Pancreas (tissue), 10 donors: ENCODE measurements at regions not wholly inside any gene's neighbourhood (a gene's known extent, or its start where the extent isn't known, plus 50 kb on each side); places are given as distances from the start of the nearest gene placed in this dataset.

ENCODE experiments used
- ATAC-seq, 4 donors: fragments of 200-7000 bp; cut with Tn5 transposase; one replicate each; pipeline versions ENCODE4 v1.8.0 to v1.9.1; 2020; ENCODE audit warnings: mild to moderate bottlenecking in 4 of 4, moderate library complexity in 4 of 4
- DNase-seq, 6 donors: peaks; one replicate each; pipeline ENCODE4 v3.0.0-alpha.2; 2020
- FAIRE-seq: peaks from 2 replicates; lab custom pipeline; 2012; peaks lifted over from hg19 to GRCh38; lab: Jason Lieb, UNC
- H3K27ac ChIP-seq, 4 donors: fragments of 200-600 bp; sonication (generic); 1 replicate in 3 of 4; 2 replicates in 1 of 4; pipeline versions ENCODE4 v1.5.0 to v1.8.0; 2020
- H3K27me3 ChIP-seq, 4 donors: fragments of 200-600 bp; one replicate each; pipeline ENCODE4 v1.8.0; 2021
- H3K36me3 ChIP-seq, 3 donors: fragments of 200-600 bp; sonication (generic) in 1 of 3; one replicate each; pipeline versions ENCODE4 v1.5.0 to v1.8.0; 2020 to 2021
- H3K4me1 ChIP-seq, 3 donors: fragments of 200-600 bp; one replicate each; pipeline ENCODE4 v1.8.0; 2021
- H3K4me3 ChIP-seq, 4 donors: fragments of 200-600 bp; sonication (generic) in 2 of 4; one replicate each; pipeline versions ENCODE4 v1.5.0 to v1.8.0; 2020 to 2021
- H3K9me3 ChIP-seq, 4 donors: fragments of 200-600 bp; one replicate each; pipeline ENCODE4 v1.8.0; 2021
- CTCF ChIP-seq, 4 donors: fragments of 200-600 bp; sonication (generic) in 3 of 4; IDR thresholded peaks; one replicate each; pipeline versions ENCODE4 v1.5.0 to v1.8.0; 2021; ENCODE audit warnings: antibody characterized with exemption in 4 of 4
- WGBS, 2 donors: extraction: QIAGEN DNeasy Blood & Tissue Kit; methylation state at CpG; one replicate each; pipeline ENCODE4 v1.1.7; 2013; 5-methylcytosine and 5-hydroxymethylcytosine counted together
- intact Hi-C, 3 donors: fragments of 100-400 bp; cut with DNase I; formaldehyde crosslinking; loops; one replicate each; pipeline versions ENCODE4 v1.11.1 to v1.14.2; 2022
- donor health status: healthy with polysubstance abuse.
- donor health status: DM: no; HTN: no; CAD: no; lungs with moderate emphysema.
- donor health status: DM: no; HTN: no; CAD: no.
- donor health status: control.
- donor health status: control.
- donor health status: Bipolar disorder and iron deficiency.
- donor health status: DM: yes; HTN: yes; CAD: no.
- donor health status: DM: no; HTN: no; CAD: no.
- donor health status: DM: no; HTN: no; CAD: no.
- donor health status: DM: yes; HTN: yes; CAD: no.

GRCh38 chr14:30420515-30420914 is 138.4 kb upstream of the G2E3 start:
- no peak for TF ChIP-seq CTCF (IDR thresholded peaks at IDR 0.05)
- intact Hi-C loops, result no loop called here
- DNase-seq (no peak), ATAC-seq (no peak), FAIRE-seq (no peak)
- Histone ChIP-seq H3K4me1 (peaks cover 0 to 4% (median 0%) of the 10 kb centered on the region in 3 donors), H3K9me3 (no peaks in the 10 kb centered on the region), H3K36me3 (no peaks in the 10 kb centered on the region), H3K4me3 (no peak overlapping the region), H3K27ac (no peak overlapping the region), H3K27me3 (no peaks in the 10 kb centered on the region)
- 0 to 47% methylated on average over 1 of the region's 1 CpG for WGBS, 2 donors

GRCh38 chr14:30426463-30426862 is 132.5 kb upstream of the G2E3 start:
- WGBS, 2 donors, result 62 to 67% methylated on average over 1 of the region's 1 CpG
- Histone ChIP-seq H3K4me1 (no peaks in the 10 kb centered on the region), H3K4me3 (no peak overlapping the region), H3K27ac (no peak overlapping the region), H3K9me3 (no peaks in the 10 kb centered on the region), H3K36me3 (no peaks in the 10 kb centered on the region), H3K27me3 (no peaks in the 10 kb centered on the region)
- intact Hi-C loops, result no loop called here
- ATAC-seq, result no peak
- no peak for FAIRE-seq
- no peak for DNase-seq
- no peak for TF ChIP-seq CTCF (IDR thresholded peaks at IDR 0.05)

GRCh38 chr14:30427401-30427800 is 131.6 kb upstream of the G2E3 start:
- Histone ChIP-seq H3K27ac (no peak overlapping the region), H3K9me3 (no peaks in the 10 kb centered on the region), H3K4me3 (no peak overlapping the region), H3K4me1 (no peaks in the 10 kb centered on the region), H3K27me3 (no peaks in the 10 kb centered on the region), H3K36me3 (no peaks in the 10 kb centered on the region)
- no peak for DNase-seq
- no peak for ATAC-seq
- FAIRE-seq, result no peak
- TF ChIP-seq CTCF (IDR thresholded peaks at IDR 0.05), result no peak
- 68 to 76% methylated on average over 2 of the region's 2 CpGs for WGBS, 2 donors
- intact Hi-C loops, result no loop called here

GRCh38 chr14:30427846-30428245 is 131.1 kb upstream of the G2E3 start:
- DNase-seq (no peak), ATAC-seq (no peak), FAIRE-seq (no peak)
- Histone ChIP-seq H3K36me3 (no peaks in the 10 kb centered on the region), H3K27me3 (no peaks in the 10 kb centered on the region), H3K9me3 (no peaks in the 10 kb centered on the region), H3K4me1 (no peaks in the 10 kb centered on the region), H3K4me3 (no peak overlapping the region), H3K27ac (no peak overlapping the region)
- TF ChIP-seq CTCF (IDR thresholded peaks at IDR 0.05), result no peak
- intact Hi-C loops, result no loop called here

GRCh38 chr14:30431552-30431951 is 127.4 kb upstream of the G2E3 start:
- intact Hi-C loops, result no loop called here
- TF ChIP-seq CTCF (IDR thresholded peaks at IDR 0.05), result no peak
- no peak overlapping the region for H3K27ac ChIP-seq
- H3K9me3 ChIP-seq, result no peaks in the 10 kb centered on the region
- H3K4me1 ChIP-seq, result no peaks in the 10 kb centered on the region
- H3K36me3 ChIP-seq, result no peaks in the 10 kb centered on the region
- no peak overlapping the region for H3K4me3 ChIP-seq
- ATAC-seq (no peak), FAIRE-seq (no peak), DNase-seq (no peak)
- 81 to 85% methylated on average over 1 of the region's 1 CpG for WGBS, 2 donors
- H3K27me3 ChIP-seq, result no peaks in the 10 kb centered on the region
